SK-N-MC (cell line): ENCODE measurements at regions not wholly inside any gene's neighbourhood (a gene's known extent, or its start where the extent isn't known, plus 50 kb on each side); places are given as distances from the start of the nearest gene placed in this dataset.

Source experiments
- EZH2 ChIP-seq: fragments of 200-600 bp; sonication (generic); IDR thresholded peaks from one replicate; pipeline ENCODE4 v1.6.1; 2017; ENCODE audit warnings: antibody characterized with exemption
- POLR2AphosphoS5 ChIP-seq: IDR thresholded peaks from 2 replicates; pipeline ENCODE4 v1.6.1; 2012; ENCODE audit warnings: mild to moderate bottlenecking, low read depth, low read length, borderline replicate concordance

DNA sequence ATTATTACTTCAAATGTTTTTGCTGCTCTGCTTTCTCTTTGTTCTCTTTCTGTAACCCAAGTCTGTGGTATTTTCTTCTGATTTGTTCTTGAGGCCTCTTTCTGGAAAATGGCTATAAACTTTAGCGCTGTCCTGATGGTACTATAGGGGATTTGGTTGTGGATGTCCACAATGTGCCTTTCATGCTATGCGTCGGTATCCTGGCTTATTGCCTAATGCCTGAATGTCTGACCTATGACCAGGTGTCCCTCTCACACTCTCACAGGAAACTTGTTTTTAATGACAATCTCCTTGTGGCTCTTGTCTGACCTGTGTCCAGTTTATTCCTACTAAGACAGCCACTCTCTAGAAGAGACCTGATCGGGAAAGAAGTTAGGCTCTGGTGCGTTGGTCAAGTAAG, 222.4 kb upstream of the NR3C2 start:
- TF ChIP-seq EZH2 = no peak
- no peak for TF ChIP-seq POLR2AphosphoS5
